Tibial nerve (tissue), 4 donors: ENCODE measurements at regions not wholly inside any gene's neighbourhood (a gene's known extent, or its start where the extent isn't known, plus 50 kb on each side); places are given as distances from the start of the nearest gene placed in this dataset.

Experiments used
- EP300 ChIP-seq, 2 donors: sonication (generic); formaldehyde crosslinking; IDR thresholded peaks; one replicate each; pipeline ENCODE4 v1.6.1; 2017; ENCODE audit warnings: antibody characterized with exemption in 2 of 2, mild to moderate bottlenecking in 1 of 2
- POLR2A ChIP-seq, 2 donors: fragments of 450-650 bp; IDR thresholded peaks; one replicate each; pipeline ENCODE4 v1.6.1; 2017; ENCODE audit warnings: antibody characterized with exemption in 2 of 2, mild to moderate bottlenecking in 2 of 2, moderate library complexity in 2 of 2
- TF ChIP-seq, protein P1 (sequence below), 5 experiments: fragments of 200-600 bp in 3 of 5; fragments of 450-650 bp in 2 of 5; sonication (generic) in 3 of 5; IDR thresholded peaks; one replicate each; pipeline ENCODE4 v1.5.1; 2016 to 2019; ENCODE audit warnings: antibody characterized with exemption in 5 of 5, mild to moderate bottlenecking in 3 of 5, moderate library complexity in 2 of 5

DNA sequence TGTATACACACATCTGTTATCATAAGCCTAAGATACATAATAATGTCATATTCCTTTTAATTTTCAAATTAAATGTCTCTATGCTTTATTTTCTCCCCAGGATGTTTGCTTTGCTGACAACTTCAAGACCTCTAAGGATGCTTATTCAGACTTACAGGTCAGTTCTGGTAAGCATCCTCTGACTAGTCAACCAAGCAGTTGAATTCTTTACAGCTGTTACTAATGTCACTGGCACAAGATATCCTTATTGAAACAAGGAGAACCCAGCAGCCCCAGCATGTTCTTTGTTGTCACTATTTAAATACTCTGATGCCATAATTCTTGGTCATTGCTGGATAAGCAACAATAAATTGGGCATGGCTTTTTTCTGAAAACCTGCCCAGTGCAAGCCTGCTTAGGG is 232.3 kb upstream of the PMFBP1 start:
- TF ChIP-seq POLR2A (IDR thresholded peaks at IDR 0.05) (no peak), EP300 (IDR thresholded peaks at IDR 0.05) (no peak)
- TF ChIP-seq, protein P1, sequence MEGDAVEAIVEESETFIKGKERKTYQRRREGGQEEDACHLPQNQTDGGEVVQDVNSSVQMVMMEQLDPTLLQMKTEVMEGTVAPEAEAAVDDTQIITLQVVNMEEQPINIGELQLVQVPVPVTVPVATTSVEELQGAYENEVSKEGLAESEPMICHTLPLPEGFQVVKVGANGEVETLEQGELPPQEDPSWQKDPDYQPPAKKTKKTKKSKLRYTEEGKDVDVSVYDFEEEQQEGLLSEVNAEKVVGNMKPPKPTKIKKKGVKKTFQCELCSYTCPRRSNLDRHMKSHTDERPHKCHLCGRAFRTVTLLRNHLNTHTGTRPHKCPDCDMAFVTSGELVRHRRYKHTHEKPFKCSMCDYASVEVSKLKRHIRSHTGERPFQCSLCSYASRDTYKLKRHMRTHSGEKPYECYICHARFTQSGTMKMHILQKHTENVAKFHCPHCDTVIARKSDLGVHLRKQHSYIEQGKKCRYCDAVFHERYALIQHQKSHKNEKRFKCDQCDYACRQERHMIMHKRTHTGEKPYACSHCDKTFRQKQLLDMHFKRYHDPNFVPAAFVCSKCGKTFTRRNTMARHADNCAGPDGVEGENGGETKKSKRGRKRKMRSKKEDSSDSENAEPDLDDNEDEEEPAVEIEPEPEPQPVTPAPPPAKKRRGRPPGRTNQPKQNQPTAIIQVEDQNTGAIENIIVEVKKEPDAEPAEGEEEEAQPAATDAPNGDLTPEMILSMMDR (IDR thresholded peaks at IDR 0.05): no peak
